ENCODE measurements at regions not wholly inside any gene's neighbourhood (a gene's known extent, or its start where the extent isn't known, plus 50 kb on each side); places are given as distances from the start of the nearest gene placed in this dataset.

- TF ChIP-seq EP300 (IDR thresholded peaks at IDR 0.05; ENCODE audit: borderline replicate concordance in 1 of 2, control insufficient read depth in 1 of 2, low read depth in 2 of 2, low read length in 2 of 2) (no peak), CHD1 (IDR thresholded peaks at IDR 0.05; ENCODE audit: low read depth, low read length) (no peak), EZH2 (IDR thresholded peaks at IDR 0.05; ENCODE audit: borderline replicate concordance, control insufficient read depth, low read depth, low read length) (no peak), BHLHE40 (IDR thresholded peaks at IDR 0.05; ENCODE audit: borderline replicate concordance in 1 of 2, low read depth in 2 of 2, low read length in 1 of 2) (no peak), TCF12 (IDR thresholded peaks at IDR 0.05; ENCODE audit: low read depth, low read length) (no peak), CTCF (IDR thresholded peaks at IDR 0.05 in 2 of 3, conservative IDR thresholded peaks at IDR 0.05 in 1 of 3; ENCODE audit: control insufficient read depth in 2 of 3, extremely low read depth in 1 of 3, insufficient read depth in 1 of 3, low read depth in 3 of 3, low read length in 3 of 3) (no peak), IRF3 (IDR thresholded peaks at IDR 0.05) (no peak), NFYB (IDR thresholded peaks at IDR 0.05; ENCODE audit: insufficient read depth, low read depth, low read length) (no peak), CREB1 (IDR thresholded peaks at IDR 0.05; ENCODE audit: low read depth) (no peak), POLR2A (IDR thresholded peaks at IDR 0.05; ENCODE audit: low read depth, low read length) (no peak), ELK1 (IDR thresholded peaks at IDR 0.05; ENCODE audit: low read depth, low read length) (no peak), FOXK2 (IDR thresholded peaks at IDR 0.05) (no peak)
These were observed 88.8 kb upstream of the PDE1C start for GRCh38 chr7:32158751-32159745.
